Central memory CD8-positive, alpha-beta T cell (primary cell): ENCODE measurements at regions not wholly inside any gene's neighbourhood (a gene's known extent, or its start where the extent isn't known, plus 50 kb on each side); places are given as distances from the start of the nearest gene placed in this dataset.

Source experiments
- ATAC-seq: fragments of 150-1000 bp; cut with Tn5 transposase; replicated peaks from 2 replicates; pipeline ENCODE4 v1.10.0; 2022; ENCODE audit warnings: mild to moderate bottlenecking, moderate FRiP score, moderate number of reproducible peaks; ENCODE audit not compliant: poor library complexity, severe bottlenecking; ENCODE audit errors: extremely low read depth
- DNase-seq, 2 donors: peaks; one replicate each; pipeline ENCODE4 v3.0.0; 2021; ENCODE audit warnings: low spot score in 2 of 2
- H3K27ac Mint-ChIP-seq: one replicate; pipeline ENCODE4 v1.8.0; 2022; ENCODE audit warnings: low read depth, mild to moderate bottlenecking, moderate library complexity, mixed read lengths
- H3K27me3 Mint-ChIP-seq: one replicate; pipeline ENCODE4 v1.8.0; 2022; ENCODE audit warnings: mixed read lengths
- H3K36me3 Mint-ChIP-seq: one replicate; pipeline ENCODE4 v1.8.0; 2022; ENCODE audit warnings: mild to moderate bottlenecking, moderate library complexity, mixed read lengths; ENCODE audit not compliant: insufficient read depth
- H3K4me1 Mint-ChIP-seq: one replicate; pipeline ENCODE4 v1.8.0; 2022; ENCODE audit warnings: mixed read lengths
- H3K4me3 Mint-ChIP-seq: one replicate; pipeline ENCODE4 v1.8.0; 2022; ENCODE audit warnings: mild to moderate bottlenecking, moderate library complexity, mixed read lengths
- H3K9me3 Mint-ChIP-seq: one replicate; pipeline ENCODE4 v1.8.0; 2022; ENCODE audit warnings: mixed read lengths

DNA sequence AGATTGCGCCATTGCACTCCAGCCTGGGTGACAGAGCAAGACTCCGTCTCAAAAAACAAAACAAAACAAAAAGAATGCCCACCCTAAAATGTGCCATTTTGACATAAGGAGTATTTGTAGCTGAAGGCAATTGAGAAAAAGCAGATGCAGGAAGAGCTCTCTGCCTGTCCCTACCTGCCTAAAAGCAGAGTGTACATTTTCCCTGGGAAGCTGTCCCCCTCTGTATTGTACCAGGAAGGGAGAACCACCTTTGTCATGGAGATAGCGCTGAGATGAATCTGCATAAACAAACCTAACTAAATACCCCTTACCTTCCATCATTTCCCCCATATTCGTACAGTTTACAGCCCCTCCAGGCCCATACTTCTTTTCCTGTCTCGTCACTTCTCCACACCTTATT, 94.4 kb upstream of the SLC45A1 start:
- Mint-ChIP-seq H3K36me3 (peaks cover 5% of the 10 kb centered on the region), H3K4me3 (no peak overlapping the region), H3K27me3 (peaks cover 34% of the 10 kb centered on the region), H3K9me3 (peaks cover 6% of the 10 kb centered on the region), H3K27ac (no peak overlapping the region), H3K4me1 (peaks cover 15% of the 10 kb centered on the region)
- no peak for DNase-seq
- no peak for ATAC-seq

DNA sequence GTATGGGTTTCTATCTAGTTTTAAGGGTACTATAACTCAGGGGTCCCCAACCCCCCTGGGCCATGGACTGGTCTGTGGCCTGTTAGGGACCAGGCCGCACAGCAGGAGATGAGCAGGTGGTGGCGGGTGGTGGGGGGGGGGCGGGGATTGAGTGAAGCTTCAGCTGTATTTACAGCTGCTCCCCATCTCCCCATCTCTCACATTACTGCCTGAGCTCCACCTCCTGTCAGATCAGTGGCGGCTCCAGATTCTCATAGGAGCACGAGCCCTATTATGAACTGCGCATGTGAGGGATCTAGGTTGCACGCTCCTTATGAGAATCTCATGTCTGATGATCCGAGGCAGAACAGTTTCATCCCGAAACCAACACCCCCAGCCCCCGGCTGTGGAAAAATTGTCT, 95.1 kb upstream of the SLC45A1 start:
- Mint-ChIP-seq H3K4me3 (no peak overlapping the region), H3K4me1 (peaks cover 20% of the 10 kb centered on the region), H3K36me3 (peaks cover 3% of the 10 kb centered on the region), H3K27ac (no peak overlapping the region), H3K9me3 (no peaks in the 10 kb centered on the region), H3K27me3 (peaks cover 26% of the 10 kb centered on the region)
- ATAC-seq (no peak), DNase-seq (no peak)

GRCh38 chr1:8219530-8219929, 98.4 kb upstream of the SLC45A1 start:
- Mint-ChIP-seq H3K36me3 (no peaks in the 10 kb centered on the region), H3K27me3 (peaks cover 30% of the 10 kb centered on the region), H3K4me3 (peak overlapping the region; percentile 49), H3K27ac (no peak overlapping the region), H3K9me3 (no peaks in the 10 kb centered on the region), H3K4me1 (peaks cover 25% of the 10 kb centered on the region)
- DNase-seq (no peak), ATAC-seq (no peak)

GRCh38 chr1:8218351-8219092, 99.4 kb upstream of the SLC45A1 start:
- H3K9me3 Mint-ChIP-seq = no peaks in the 10 kb centered on the region
- H3K27me3 Mint-ChIP-seq = peaks cover 30% of the 10 kb centered on the region
- no peak for ATAC-seq

DNA sequence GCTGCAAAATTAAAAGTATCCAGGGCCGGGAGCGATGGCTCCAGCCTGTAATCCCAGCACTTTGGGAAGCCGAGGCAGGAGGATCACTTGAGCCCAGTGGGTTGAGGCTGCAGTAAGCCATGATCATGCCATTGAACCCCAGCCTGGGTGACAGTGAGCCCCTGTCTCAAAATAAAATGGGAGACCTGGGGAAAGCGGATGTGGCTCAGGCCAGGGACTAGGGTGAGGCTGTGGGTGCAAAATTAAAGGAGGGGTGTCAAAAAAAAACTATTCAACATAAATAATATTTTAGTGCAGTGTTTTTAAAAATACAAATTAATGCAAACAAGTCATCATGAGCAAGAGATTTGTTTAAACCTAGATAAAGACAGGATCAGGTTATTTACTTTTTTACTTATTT, 100.1 kb upstream of the SLC45A1 start:
- peak overlapping the region; percentile 76 for H3K4me3 Mint-ChIP-seq
- H3K9me3 Mint-ChIP-seq = no peaks in the 10 kb centered on the region
- peaks cover 24% of the 10 kb centered on the region for H3K4me1 Mint-ChIP-seq
- peak overlapping the region; percentile 67 for H3K27ac Mint-ChIP-seq
- no peak for ATAC-seq
- H3K36me3 Mint-ChIP-seq = no peaks in the 10 kb centered on the region
- DNase-seq = no peak
- peaks cover 31% of the 10 kb centered on the region for H3K27me3 Mint-ChIP-seq

More at GRCh38 chr1:8218351-8219092, 99.4 kb upstream of the SLC45A1 start:
- DNase-seq = no peak
- Mint-ChIP-seq H3K36me3 (no peaks in the 10 kb centered on the region), H3K4me3 (peak overlapping the region; percentile 76), H3K27ac (peak overlapping the region; percentile 67), H3K4me1 (peaks cover 24% of the 10 kb centered on the region)

DNA sequence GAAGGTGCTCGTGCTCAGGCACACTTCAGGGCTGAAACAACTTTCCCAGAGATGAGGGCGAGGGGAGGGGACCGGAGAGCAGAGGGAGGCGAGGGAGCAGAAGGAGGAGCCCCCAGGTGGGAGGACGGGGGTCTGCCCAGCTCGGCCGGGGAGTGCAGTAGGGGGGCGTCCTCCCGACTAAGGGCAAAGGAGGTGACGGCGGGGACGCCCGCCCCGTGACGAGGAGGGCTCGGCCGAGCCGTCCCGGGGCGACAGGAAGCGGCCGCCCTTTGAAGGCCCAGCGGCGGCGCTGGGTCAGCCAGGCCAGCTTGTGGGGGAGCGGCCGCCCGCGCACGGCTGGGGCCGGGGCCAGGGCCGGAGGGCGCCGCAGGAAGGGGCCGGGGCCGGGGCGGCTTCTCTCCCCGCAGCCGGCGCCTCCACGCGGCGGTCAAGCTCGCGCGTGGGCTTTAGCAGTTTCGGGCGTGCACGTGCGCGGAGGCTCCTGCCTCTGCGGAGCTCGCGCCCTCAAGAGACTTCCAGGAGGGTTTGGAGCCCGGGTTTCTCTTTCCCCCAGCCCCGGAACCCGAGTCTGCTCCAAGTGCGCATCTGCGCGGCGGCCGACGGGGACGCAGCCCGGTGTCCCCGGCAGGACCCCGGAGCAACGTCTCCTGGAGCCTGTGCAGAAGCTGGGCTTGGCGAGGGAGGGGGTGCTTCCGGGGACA, 100.8 kb upstream of the SLC45A1 start:
- DNase-seq = no peak

GRCh38 chr1:8216005-8216404, 101.9 kb upstream of the SLC45A1 start:
- Mint-ChIP-seq H3K4me1 (peaks cover 33% of the 10 kb centered on the region), H3K9me3 (no peaks in the 10 kb centered on the region), H3K36me3 (peaks cover 3% of the 10 kb centered on the region), H3K27ac (no peak overlapping the region), H3K4me3 (peak overlapping the region; percentile 18), H3K27me3 (peaks cover 50% of the 10 kb centered on the region)
- ATAC-seq (no peak), DNase-seq (no peak)

More for the DNA sequence above, 100.8 kb upstream of the SLC45A1 start:
- ATAC-seq = peak; percentile 28
- no peaks in the 10 kb centered on the region for H3K9me3 Mint-ChIP-seq
- peak overlapping the region; percentile 67 for H3K27ac Mint-ChIP-seq
- peaks cover 28% of the 10 kb centered on the region for H3K4me1 Mint-ChIP-seq
- H3K27me3 Mint-ChIP-seq = peaks cover 38% of the 10 kb centered on the region
- H3K36me3 Mint-ChIP-seq = no peaks in the 10 kb centered on the region
- H3K4me3 Mint-ChIP-seq = peak overlapping the region; percentile 76

- no peak for DNase-seq
- no peak overlapping the region for H3K4me3 Mint-ChIP-seq
- ATAC-seq = no peak
- H3K9me3 Mint-ChIP-seq = no peaks in the 10 kb centered on the region
- peaks cover 63% of the 10 kb centered on the region for H3K27me3 Mint-ChIP-seq
- H3K27ac Mint-ChIP-seq = no peak overlapping the region
- H3K4me1 Mint-ChIP-seq = peaks cover 33% of the 10 kb centered on the region
- peaks cover 3% of the 10 kb centered on the region for H3K36me3 Mint-ChIP-seq
Observed at GRCh38 chr1:8214501-8215173, 103.3 kb upstream of the SLC45A1 start.

DNA sequence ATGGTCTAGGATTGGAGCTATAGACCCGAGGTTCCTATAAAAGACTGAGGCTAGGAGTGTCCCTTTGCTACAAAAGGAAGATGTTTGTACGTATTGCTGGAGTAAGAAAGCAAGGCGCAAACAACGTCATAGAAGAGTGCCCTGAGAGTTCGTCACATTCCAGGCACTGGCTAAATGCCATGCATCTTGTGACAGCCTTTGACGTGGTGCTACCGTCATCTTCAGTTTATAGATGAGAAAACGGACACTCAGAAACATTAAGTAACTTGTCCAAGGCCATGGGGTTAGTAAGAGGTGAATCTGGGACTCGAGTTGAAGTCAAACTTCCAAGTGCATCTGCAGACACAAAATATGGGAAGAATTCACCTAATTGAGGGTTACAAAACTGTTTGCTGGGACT, 104.2 kb upstream of the SLC45A1 start:
- H3K36me3 Mint-ChIP-seq = peaks cover 3% of the 10 kb centered on the region
- peaks cover 27% of the 10 kb centered on the region for H3K4me1 Mint-ChIP-seq
- peaks cover 59% of the 10 kb centered on the region for H3K27me3 Mint-ChIP-seq
- no peaks in the 10 kb centered on the region for H3K9me3 Mint-ChIP-seq
- no peak for ATAC-seq
- DNase-seq = no peak
- H3K4me3 Mint-ChIP-seq = no peak overlapping the region
- H3K27ac Mint-ChIP-seq = no peak overlapping the region

- H3K4me1 Mint-ChIP-seq = peaks cover 26% of the 10 kb centered on the region
- DNase-seq = no peak
- ATAC-seq = no peak
- H3K27me3 Mint-ChIP-seq = peaks cover 59% of the 10 kb centered on the region
- no peak overlapping the region for H3K4me3 Mint-ChIP-seq
- H3K9me3 Mint-ChIP-seq = no peaks in the 10 kb centered on the region
- no peak overlapping the region for H3K27ac Mint-ChIP-seq
- peaks cover 3% of the 10 kb centered on the region for H3K36me3 Mint-ChIP-seq
Observed at GRCh38 chr1:8213136-8213535, 104.8 kb upstream of the SLC45A1 start.

DNA sequence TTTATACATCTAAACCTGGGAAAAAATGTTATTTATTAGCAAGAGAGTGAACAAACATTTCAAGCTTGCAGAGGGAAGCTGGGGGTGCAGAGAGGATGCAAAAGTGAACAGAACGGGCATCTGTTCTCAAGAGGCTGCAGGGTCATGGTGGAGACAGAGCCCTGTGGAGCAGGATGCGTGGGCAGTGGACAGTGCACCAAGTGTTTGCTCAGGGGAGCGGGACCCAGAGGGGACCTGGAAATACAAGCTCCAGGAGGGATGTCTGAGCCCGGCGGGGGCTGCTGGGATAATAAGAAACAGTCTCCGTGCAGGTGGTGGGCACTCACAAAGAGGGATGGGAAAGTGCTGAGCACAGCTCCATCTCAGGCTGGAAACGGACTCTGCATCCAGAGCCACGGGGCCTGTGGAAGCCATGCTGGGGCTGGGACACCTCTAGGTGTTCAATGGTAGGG, 105.3 kb upstream of the SLC45A1 start:
- H3K4me3 Mint-ChIP-seq = no peak overlapping the region
- peaks cover 59% of the 10 kb centered on the region for H3K27me3 Mint-ChIP-seq

GRCh38 chr1:8211883-8212579, 105.9 kb upstream of the SLC45A1 start:
- H3K27ac Mint-ChIP-seq = no peak overlapping the region
- H3K27me3 Mint-ChIP-seq = peaks cover 59% of the 10 kb centered on the region
- H3K4me1 Mint-ChIP-seq = peaks cover 19% of the 10 kb centered on the region
- no peaks in the 10 kb centered on the region for H3K9me3 Mint-ChIP-seq
- DNase-seq = no peak
- no peak overlapping the region for H3K4me3 Mint-ChIP-seq
- peaks cover 3% of the 10 kb centered on the region for H3K36me3 Mint-ChIP-seq
- no peak for ATAC-seq

More for the DNA sequence above, 105.3 kb upstream of the SLC45A1 start:
- H3K4me1 Mint-ChIP-seq = peaks cover 20% of the 10 kb centered on the region
- H3K9me3 Mint-ChIP-seq = no peaks in the 10 kb centered on the region
- DNase-seq = no peak
- peaks cover 3% of the 10 kb centered on the region for H3K36me3 Mint-ChIP-seq
- no peak for ATAC-seq
- no peak overlapping the region for H3K27ac Mint-ChIP-seq
